ENCODE measurements at regions not wholly inside any gene's neighbourhood (a gene's known extent, or its start where the extent isn't known, plus 50 kb on each side); places are given as distances from the start of the nearest gene placed in this dataset.

- no peak overlapping the region for H3K4me2 ChIP-seq (ENCODE audit: control insufficient read depth, insufficient read depth)
- FAIRE-seq (no peak), DNase-seq (ENCODE audit: low read depth, low spot score) (no peak), ATAC-seq (no peak)
- ChIA-PET CTCF (interaction anchor here (0.8 to 3.6 kb wide), 2 partner anchors 18 to 177 kb away, joined by 3 to 10 read pairs; no protein-coding TSS in a partner anchor), SMC1A (ENCODE audit: uncharacterized antibody, unreplicated experiment) (no interaction called here), RAD21 (ENCODE audit: unreplicated experiment) (no interaction called here), POLR2A (no interaction called here)
- H4K20me1 ChIP-seq (ENCODE audit: control insufficient read depth, insufficient read depth): no peaks in the 10 kb centered on the region
- 9% methylated on average over 3 of the region's 3 CpGs for WGBS (ENCODE audit: insufficient coverage, insufficient replicate concordance, low lambda C conversion rate, missing lambda C conversion rate)
- no peaks in the 10 kb centered on the region for H3K4me1 ChIP-seq (ENCODE audit: control insufficient read depth, insufficient read depth, low read length)
- no peak overlapping the region for H3K4me3 ChIP-seq
- no peaks in the 10 kb centered on the region for H3K79me2 ChIP-seq (ENCODE audit: control insufficient read depth, insufficient read depth, low read length)
- in situ Hi-C loops (cut with MboI): no loop called here
- intact Hi-C loops (cut with micrococcal nuclease; ENCODE audit: unreplicated experiment): no loop called here
- TF ChIP-seq MEF2B (IDR thresholded peaks at IDR 0.05; ENCODE audit: partially characterized antibody, poor library complexity, severe bottlenecking) (no peak), NFXL1 (IDR thresholded peaks at IDR 0.05; ENCODE audit: borderline replicate concordance) (no peak), MXI1 (IDR thresholded peaks at IDR 0.05; ENCODE audit: low read depth, low read length) (no peak), E4F1 (IDR thresholded peaks at IDR 0.05; ENCODE audit: borderline replicate concordance, partially characterized antibody) (no peak), HDGF (IDR thresholded peaks at IDR 0.05) (no peak), TCF3 (IDR thresholded peaks at IDR 0.05; ENCODE audit: borderline replicate concordance, insufficient read depth, low read depth, low read length) (no peak), BMI1 (IDR thresholded peaks at IDR 0.05; ENCODE audit: borderline replicate concordance) (no peak), RFX5 (IDR thresholded peaks at IDR 0.05; ENCODE audit: low read depth, low read length) (no peak), HCFC1 (IDR thresholded peaks at IDR 0.05; ENCODE audit: low read length) (no peak)
- TF ChIP-seq, protein P1, sequence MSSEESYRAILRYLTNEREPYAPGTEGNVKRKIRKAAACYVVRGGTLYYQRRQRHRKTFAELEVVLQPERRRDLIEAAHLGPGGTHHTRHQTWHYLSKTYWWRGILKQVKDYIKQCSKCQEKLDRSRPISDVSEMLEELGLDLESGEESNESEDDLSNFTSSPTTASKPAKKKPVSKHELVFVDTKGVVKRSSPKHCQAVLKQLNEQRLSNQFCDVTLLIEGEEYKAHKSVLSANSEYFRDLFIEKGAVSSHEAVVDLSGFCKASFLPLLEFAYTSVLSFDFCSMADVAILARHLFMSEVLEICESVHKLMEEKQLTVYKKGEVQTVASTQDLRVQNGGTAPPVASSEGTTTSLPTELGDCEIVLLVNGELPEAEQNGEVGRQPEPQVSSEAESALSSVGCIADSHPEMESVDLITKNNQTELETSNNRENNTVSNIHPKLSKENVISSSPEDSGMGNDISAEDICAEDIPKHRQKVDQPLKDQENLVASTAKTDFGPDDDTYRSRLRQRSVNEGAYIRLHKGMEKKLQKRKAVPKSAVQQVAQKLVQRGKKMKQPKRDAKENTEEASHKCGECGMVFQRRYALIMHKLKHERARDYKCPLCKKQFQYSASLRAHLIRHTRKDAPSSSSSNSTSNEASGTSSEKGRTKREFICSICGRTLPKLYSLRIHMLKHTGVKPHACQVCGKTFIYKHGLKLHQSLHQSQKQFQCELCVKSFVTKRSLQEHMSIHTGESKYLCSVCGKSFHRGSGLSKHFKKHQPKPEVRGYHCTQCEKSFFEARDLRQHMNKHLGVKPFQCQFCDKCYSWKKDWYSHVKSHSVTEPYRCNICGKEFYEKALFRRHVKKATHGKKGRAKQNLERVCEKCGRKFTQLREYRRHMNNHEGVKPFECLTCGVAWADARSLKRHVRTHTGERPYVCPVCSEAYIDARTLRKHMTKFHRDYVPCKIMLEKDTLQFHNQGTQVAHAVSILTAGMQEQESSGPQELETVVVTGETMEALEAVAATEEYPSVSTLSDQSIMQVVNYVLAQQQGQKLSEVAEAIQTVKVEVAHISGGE (CRISPR knock-in tag; IDR thresholded peaks at IDR 0.05): no peak
- no peak overlapping the region for H3K27ac ChIP-seq (ENCODE audit: control insufficient read depth, insufficient read depth)
- no peaks in the 10 kb centered on the region for H3K27me3 ChIP-seq (replicated peaks in 1 of 2; ENCODE audit: control insufficient read depth in 2 of 2, insufficient read depth in 2 of 2, low read length in 1 of 2)
- H3K9me3 ChIP-seq (replicated peaks; ENCODE audit: control insufficient read depth, insufficient read depth, low read length): no peaks in the 10 kb centered on the region
- H3K36me3 ChIP-seq (ENCODE audit: control insufficient read depth in 2 of 2, insufficient read depth in 2 of 2, low read length in 1 of 2): no peaks in the 10 kb centered on the region
- no peak overlapping the region for H2AFZ ChIP-seq (ENCODE audit: control insufficient read depth, low read depth, low read length)
- BruUV-seq (replicated peaks): no TSS peak
- no peak overlapping the region for H3K9ac ChIP-seq (ENCODE audit: control insufficient read depth, insufficient read depth, low read length)
Observed at GRCh38 chr13:31413516-31413915, 213.7 kb downstream of the B3GLCT start.

Measured in GM12878 (cell line).